Endothelial cell of umbilical vein (primary cell): ENCODE measurements at regions not wholly inside any gene's neighbourhood (a gene's known extent, or its start where the extent isn't known, plus 50 kb on each side); places are given as distances from the start of the nearest gene placed in this dataset.

Source experiments
- BruUV-seq: library from RNA; stranded (reverse); fragments of 400-500 nt; replicated peaks from 2 replicates; lab custom pipeline; 2021; lab: Mats Ljungman, UMichigan
- CTCF ChIA-PET: fragments of 300-600, 350-600 bp; sonication (Branson Sonifier 250); formaldehyde crosslinking; loops from one replicate; lab custom pipeline; 2021; ENCODE audit warnings: antibody characterized with exemption, inconsistent platforms; lab: Charles Lee
- POLR2A ChIA-PET: fragments of 300-600, 350-600 bp; sonication (Branson Sonifier 250); formaldehyde crosslinking; loops from one replicate; lab custom pipeline; 2021; ENCODE audit warnings: antibody characterized with exemption, inconsistent platforms; lab: Charles Lee
- DNase-seq: peaks from one replicate; pipeline ENCODE4 v3.0.0-alpha.2; 2011; ENCODE audit warnings: low read depth, low spot score
- FAIRE-seq: peaks from 2 replicates; lab custom pipeline; 2011; peaks lifted over from hg19 to GRCh38; lab: Jason Lieb, UNC
- H2AFZ ChIP-seq: 2 replicates; pipeline ENCODE4 v1.6.0; 2012; ENCODE audit warnings: low read depth, low read length, control low read depth, inconsistent platforms
- H3K27ac ChIP-seq: 2 replicates; pipeline ENCODE4 v1.5.1; 2011; ENCODE audit warnings: low read depth, mild to moderate bottlenecking, control low read depth, low read length, moderate library complexity; ENCODE audit not compliant: insufficient read depth
- H3K27me3 ChIP-seq, 2 experiments: 2 replicates each; pipeline versions ENCODE4 v1.6.0 to v1.6.1; 2011; ENCODE audit warnings: low read length in 2 of 2, mixed read lengths in 1 of 2; ENCODE audit not compliant: control insufficient read depth in 2 of 2, insufficient read depth in 2 of 2
- H3K36me3 ChIP-seq, 2 experiments: 2 replicates in 1 of 2; 3 replicates in 1 of 2; pipeline ENCODE4 v1.5.1; 2011; ENCODE audit warnings: low read length in 2 of 2, mild to moderate bottlenecking in 1 of 2, moderate library complexity in 1 of 2; ENCODE audit not compliant: control insufficient read depth in 2 of 2, insufficient read depth in 2 of 2; ENCODE audit errors: extremely low read depth in 1 of 2
- H3K4me1 ChIP-seq: 3 replicates; pipeline ENCODE4 v1.5.1; 2011; ENCODE audit warnings: mild to moderate bottlenecking, low read length; ENCODE audit not compliant: control insufficient read depth, insufficient read depth; ENCODE audit errors: extremely low read depth
- H3K4me2 ChIP-seq: 2 replicates; pipeline ENCODE4 v1.6.1; 2011; ENCODE audit warnings: low read length, control low read depth, mixed read lengths; ENCODE audit not compliant: insufficient read depth
- H3K4me3 ChIP-seq, 3 experiments: fragments of 200-600 bp in 1 of 3; sonication (generic), shearing (Covaris generic) in 1 of 3; replicated peaks in 1 of 3; 2 replicates each; pipeline ENCODE4 v1.5.1; 2011 to 2016; ENCODE audit warnings: control low read depth in 3 of 3, low read length in 3 of 3, mild to moderate bottlenecking in 2 of 3, inconsistent platforms in 1 of 3, low read depth in 1 of 3, moderate library complexity in 1 of 3; ENCODE audit not compliant: insufficient read depth in 1 of 3
- H3K79me2 ChIP-seq: 2 replicates; pipeline ENCODE4 v1.6.0; 2012; ENCODE audit warnings: low read length, inconsistent platforms; ENCODE audit not compliant: control insufficient read depth, insufficient read depth
- H3K9ac ChIP-seq: replicated peaks from 2 replicates; pipeline ENCODE3; 2011; ENCODE audit warnings: low read length, control low read depth; ENCODE audit not compliant: insufficient read depth; ENCODE audit errors: extremely low read depth
- H3K9me1 ChIP-seq: replicated peaks from 3 replicates; pipeline ENCODE4 v1.6.0; 2011; ENCODE audit warnings: mild to moderate bottlenecking, low read length; ENCODE audit not compliant: control insufficient read depth, insufficient read depth; ENCODE audit errors: extremely low read depth
- H3K9me3 ChIP-seq: replicated peaks from 2 replicates; pipeline ENCODE4 v1.5.1; 2012; ENCODE audit warnings: low read length, inconsistent platforms; ENCODE audit not compliant: control insufficient read depth, insufficient read depth
- H4K20me1 ChIP-seq: replicated peaks from 2 replicates; pipeline ENCODE3; 2011; ENCODE audit warnings: mild to moderate bottlenecking, low read length; ENCODE audit not compliant: control insufficient read depth, insufficient read depth; ENCODE audit errors: extremely low read depth
- EZH2 ChIP-seq: IDR thresholded peaks from 2 replicates; pipeline ENCODE4 v1.6.1; 2012; ENCODE audit warnings: borderline replicate concordance, low read depth, mild to moderate bottlenecking, moderate library complexity, low read length, inconsistent platforms; ENCODE audit not compliant: severe bottlenecking
- FOS ChIP-seq: IDR thresholded peaks from 2 replicates; pipeline ENCODE4 v1.6.1; 2011; ENCODE audit warnings: mild to moderate bottlenecking, low read length, moderate library complexity, borderline replicate concordance; ENCODE audit not compliant: insufficient read depth
- GATA2 ChIP-seq: IDR thresholded peaks from 2 replicates; pipeline ENCODE4 v1.7.0; 2011; ENCODE audit warnings: low read depth, mild to moderate bottlenecking, moderate library complexity, mixed read lengths, low read length; ENCODE audit not compliant: insufficient read length, insufficient read depth
- JUN ChIP-seq: IDR thresholded peaks from 2 replicates; pipeline ENCODE4 v1.6.1; 2011; ENCODE audit warnings: borderline replicate concordance, low read depth; ENCODE audit not compliant: insufficient read length, insufficient read depth
- MAX ChIP-seq: IDR thresholded peaks from 2 replicates; pipeline ENCODE4 v1.6.1; 2011; ENCODE audit not compliant: insufficient read depth, insufficient read length
- MYC ChIP-seq: IDR thresholded peaks from one replicate; pipeline ENCODE4 v1.6.1; 2011; ENCODE audit warnings: mild to moderate bottlenecking, low read depth, low read length
- POLR2A ChIP-seq: IDR thresholded peaks from 2 replicates; pipeline ENCODE4 v1.6.1; 2012; ENCODE audit warnings: low read depth, mild to moderate bottlenecking, control low read depth, low read length
- POLR2AphosphoS5 ChIP-seq: IDR thresholded peaks from 2 replicates; pipeline ENCODE4 v1.6.1; 2012; ENCODE audit warnings: low read depth, mild to moderate bottlenecking, control low read depth, low read length, moderate library complexity; ENCODE audit not compliant: insufficient read depth
- dilution Hi-C: fragments of 300-500 bp; cut with MboI; formaldehyde crosslinking; loops from one replicate; pipeline ENCODE4 v1.15.0; 2019; ENCODE audit warnings: low sequenced_read_pairs; ENCODE audit not compliant: extremely low pct_ligation_motif_present
- intact Hi-C: fragments of 100-400 bp; cut with micrococcal nuclease; formaldehyde crosslinking; loops from one replicate; pipeline ENCODE4 v1.10.0; 2022
- TF ChIP-seq, protein P1 (sequence below), 2 donors: IDR thresholded peaks; 1 replicate in 1 of 2; 2 replicates in 1 of 2; pipeline ENCODE4 v1.5.1; 2011; ENCODE audit warnings: low read length in 2 of 2, mild to moderate bottlenecking in 2 of 2, moderate library complexity in 2 of 2, control low read depth in 1 of 2, inconsistent platforms in 1 of 2, low read depth in 1 of 2; ENCODE audit not compliant: insufficient read depth in 1 of 2; ENCODE audit errors: extremely low read depth in 1 of 2

DNA sequence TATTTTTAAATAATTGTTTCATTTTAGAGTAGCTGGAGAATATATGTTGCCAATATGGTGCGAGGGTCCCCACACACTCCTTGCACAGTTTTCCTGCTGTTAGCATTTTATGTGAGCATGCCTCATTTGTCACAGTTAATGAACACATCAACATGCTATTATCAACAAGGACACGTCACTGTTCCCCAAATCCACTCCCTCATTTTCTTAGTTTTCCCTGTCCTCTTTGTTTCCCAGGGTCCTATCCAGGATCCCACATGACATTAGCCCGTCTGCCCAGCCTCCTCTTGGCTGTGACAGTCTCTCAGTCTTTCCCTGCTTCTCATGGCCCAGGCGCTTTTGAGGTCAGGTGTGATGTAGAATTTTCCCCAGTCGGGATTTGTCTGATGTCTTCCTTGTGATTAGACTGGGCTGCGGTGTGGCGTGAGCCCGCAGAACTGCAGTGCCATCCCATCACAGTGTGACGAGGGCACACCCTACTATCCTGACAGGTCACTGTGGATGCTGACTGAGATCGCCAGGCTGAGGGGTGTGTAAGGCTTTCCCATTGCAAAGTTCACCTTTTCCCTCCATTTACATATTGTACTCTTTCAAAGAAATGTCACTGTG, 450.6 kb upstream of the B3GAT1 start:
- H2AFZ ChIP-seq: no peak overlapping the region
- H3K27ac ChIP-seq: no peak overlapping the region
- BruUV-seq: no TSS peak
- ChIA-PET POLR2A (no interaction called here), CTCF (no interaction called here)
- TF ChIP-seq EZH2 (no peak), FOS (no peak), POLR2A (no peak), JUN (no peak), MYC (no peak), POLR2AphosphoS5 (no peak), GATA2 (no peak), MAX (no peak)
- TF ChIP-seq, protein P1, sequence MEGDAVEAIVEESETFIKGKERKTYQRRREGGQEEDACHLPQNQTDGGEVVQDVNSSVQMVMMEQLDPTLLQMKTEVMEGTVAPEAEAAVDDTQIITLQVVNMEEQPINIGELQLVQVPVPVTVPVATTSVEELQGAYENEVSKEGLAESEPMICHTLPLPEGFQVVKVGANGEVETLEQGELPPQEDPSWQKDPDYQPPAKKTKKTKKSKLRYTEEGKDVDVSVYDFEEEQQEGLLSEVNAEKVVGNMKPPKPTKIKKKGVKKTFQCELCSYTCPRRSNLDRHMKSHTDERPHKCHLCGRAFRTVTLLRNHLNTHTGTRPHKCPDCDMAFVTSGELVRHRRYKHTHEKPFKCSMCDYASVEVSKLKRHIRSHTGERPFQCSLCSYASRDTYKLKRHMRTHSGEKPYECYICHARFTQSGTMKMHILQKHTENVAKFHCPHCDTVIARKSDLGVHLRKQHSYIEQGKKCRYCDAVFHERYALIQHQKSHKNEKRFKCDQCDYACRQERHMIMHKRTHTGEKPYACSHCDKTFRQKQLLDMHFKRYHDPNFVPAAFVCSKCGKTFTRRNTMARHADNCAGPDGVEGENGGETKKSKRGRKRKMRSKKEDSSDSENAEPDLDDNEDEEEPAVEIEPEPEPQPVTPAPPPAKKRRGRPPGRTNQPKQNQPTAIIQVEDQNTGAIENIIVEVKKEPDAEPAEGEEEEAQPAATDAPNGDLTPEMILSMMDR (IDR thresholded peaks at IDR 0.05; ENCODE audit: extremely low read depth in 1 of 2, insufficient read depth in 1 of 2, low read depth in 1 of 2, low read length in 2 of 2): no peak
- H3K79me2 ChIP-seq: no peaks in the 10 kb centered on the region
- no peaks in the 10 kb centered on the region for H3K9me1 ChIP-seq
- no peak overlapping the region for H3K4me2 ChIP-seq
- DNase-seq (no peak), FAIRE-seq (no peak)
- H3K27me3 ChIP-seq: no peaks in the 10 kb centered on the region
- intact Hi-C loops (no loop called here), dilution Hi-C loops (no loop called here)
- H3K36me3 ChIP-seq: no peaks in the 10 kb centered on the region
- H3K4me3 ChIP-seq: no peak overlapping the region
- H3K4me1 ChIP-seq: no peaks in the 10 kb centered on the region
- H3K9ac ChIP-seq: no peak overlapping the region
- H3K9me3 ChIP-seq: no peaks in the 10 kb centered on the region
- H4K20me1 ChIP-seq: no peaks in the 10 kb centered on the region
